ENCODE measurements at regions not wholly inside any gene's neighbourhood (a gene's known extent, or its start where the extent isn't known, plus 50 kb on each side); places are given as distances from the start of the nearest gene placed in this dataset.

- no peaks in the 10 kb centered on the region for H3K9me3 ChIP-seq (ENCODE audit: control insufficient read depth, insufficient read depth, low read depth, low read length)
- H3K4me2 ChIP-seq (ENCODE audit: extremely low read depth, insufficient read depth, low read length), result no peak overlapping the region
- DNase-seq (ENCODE audit: low read depth in 2 of 2), result no peak
- no peaks in the 10 kb centered on the region for H3K36me3 ChIP-seq (ENCODE audit: control insufficient read depth, insufficient read depth, low read length)
- no peak overlapping the region for H3K27ac ChIP-seq (ENCODE audit: insufficient read depth, low read length)
- H3K4me1 ChIP-seq (ENCODE audit: control insufficient read depth, extremely low read depth, insufficient read depth, low read length), result no peaks in the 10 kb centered on the region
- no peak overlapping the region for H3K9ac ChIP-seq (ENCODE audit: insufficient read depth, low read length)
- H3K4me3 ChIP-seq (replicated peaks in 1 of 4; ENCODE audit: control extremely low read depth in 1 of 4, insufficient read depth in 1 of 4, low read depth in 3 of 4, low read length in 4 of 4), result no peak overlapping the region
- H4K20me1 ChIP-seq (ENCODE audit: control insufficient read depth, extremely low read depth, insufficient read depth, low read length), result no peaks in the 10 kb centered on the region
- no peak overlapping the region for H2AFZ ChIP-seq (ENCODE audit: low read length)
- TF ChIP-seq CTCF (conservative IDR thresholded peaks at IDR 0.05 in 1 of 2, IDR thresholded peaks at IDR 0.05 in 1 of 2; ENCODE audit: low read depth in 1 of 2, low read length in 2 of 2) (no peak), EZH2 (IDR thresholded peaks at IDR 0.05; ENCODE audit: low read length, missing control alignments) (no peak)
- no peaks in the 10 kb centered on the region for H3K79me2 ChIP-seq (ENCODE audit: control insufficient read depth, insufficient read depth, low read length)
- no peaks in the 10 kb centered on the region for H3K27me3 ChIP-seq (ENCODE audit: control insufficient read depth, insufficient read depth, low read length)
Measured at GRCh38 chr2:200064879-200065278, 109.5 kb downstream of the MAIP1 start.

GRCh38 chr2:200065477-200065876 is 110.1 kb downstream of the MAIP1 start:
- TF ChIP-seq CTCF (conservative IDR thresholded peaks at IDR 0.05 in 1 of 2, IDR thresholded peaks at IDR 0.05 in 1 of 2; ENCODE audit: low read depth in 1 of 2, low read length in 2 of 2) (no peak), EZH2 (IDR thresholded peaks at IDR 0.05; ENCODE audit: low read length, missing control alignments) (no peak)
- H3K9ac ChIP-seq (ENCODE audit: insufficient read depth, low read length), result no peak overlapping the region
- H3K4me1 ChIP-seq (ENCODE audit: control insufficient read depth, extremely low read depth, insufficient read depth, low read length), result no peaks in the 10 kb centered on the region
- H3K4me3 ChIP-seq (replicated peaks in 1 of 4; ENCODE audit: control extremely low read depth in 1 of 4, insufficient read depth in 1 of 4, low read depth in 3 of 4, low read length in 4 of 4), result no peak overlapping the region
- no peak overlapping the region for H3K27ac ChIP-seq (ENCODE audit: insufficient read depth, low read length)
- H3K79me2 ChIP-seq (ENCODE audit: control insufficient read depth, insufficient read depth, low read length), result no peaks in the 10 kb centered on the region
- H3K9me3 ChIP-seq (ENCODE audit: control insufficient read depth, insufficient read depth, low read depth, low read length), result no peaks in the 10 kb centered on the region
- H3K27me3 ChIP-seq (ENCODE audit: control insufficient read depth, insufficient read depth, low read length), result no peaks in the 10 kb centered on the region
- no peaks in the 10 kb centered on the region for H4K20me1 ChIP-seq (ENCODE audit: control insufficient read depth, extremely low read depth, insufficient read depth, low read length)
- DNase-seq (ENCODE audit: low read depth in 2 of 2), result peak in 1 of 2 donors; percentile 59
- no peak overlapping the region for H3K4me2 ChIP-seq (ENCODE audit: extremely low read depth, insufficient read depth, low read length)
- no peak overlapping the region for H2AFZ ChIP-seq (ENCODE audit: low read length)
- no peaks in the 10 kb centered on the region for H3K36me3 ChIP-seq (ENCODE audit: control insufficient read depth, insufficient read depth, low read length)

GRCh38 chr2:200066417-200066816 is 111.0 kb downstream of the MAIP1 start:
- no peaks in the 10 kb centered on the region for H3K27me3 ChIP-seq (ENCODE audit: control insufficient read depth, insufficient read depth, low read length)
- no peaks in the 10 kb centered on the region for H3K9me3 ChIP-seq (ENCODE audit: control insufficient read depth, insufficient read depth, low read depth, low read length)
- no peak for TF ChIP-seq CTCF (conservative IDR thresholded peaks at IDR 0.05 in 1 of 2, IDR thresholded peaks at IDR 0.05 in 1 of 2; ENCODE audit: low read depth in 1 of 2, low read length in 2 of 2)
- no peak for TF ChIP-seq EZH2 (IDR thresholded peaks at IDR 0.05; ENCODE audit: low read length, missing control alignments)
- no peaks in the 10 kb centered on the region for H3K79me2 ChIP-seq (ENCODE audit: control insufficient read depth, insufficient read depth, low read length)
- no peaks in the 10 kb centered on the region for H4K20me1 ChIP-seq (ENCODE audit: control insufficient read depth, extremely low read depth, insufficient read depth, low read length)
- no peaks in the 10 kb centered on the region for H3K36me3 ChIP-seq (ENCODE audit: control insufficient read depth, insufficient read depth, low read length)
- H3K9ac ChIP-seq (ENCODE audit: insufficient read depth, low read length), result no peak overlapping the region
- no peak overlapping the region for H2AFZ ChIP-seq (ENCODE audit: low read length)
- no peaks in the 10 kb centered on the region for H3K4me1 ChIP-seq (ENCODE audit: control insufficient read depth, extremely low read depth, insufficient read depth, low read length)
- H3K4me3 ChIP-seq (replicated peaks in 1 of 4; ENCODE audit: control extremely low read depth in 1 of 4, insufficient read depth in 1 of 4, low read depth in 3 of 4, low read length in 4 of 4), result no peak overlapping the region
- H3K27ac ChIP-seq (ENCODE audit: insufficient read depth, low read length), result no peak overlapping the region
- DNase-seq (ENCODE audit: low read depth in 2 of 2), result no peak
- H3K4me2 ChIP-seq (ENCODE audit: extremely low read depth, insufficient read depth, low read length), result no peak overlapping the region

Data from fibroblast of lung (primary cell).